Colonic mucosa (tissue), 4 donors: ENCODE measurements at regions not wholly inside any gene's neighbourhood (a gene's known extent, or its start where the extent isn't known, plus 50 kb on each side); places are given as distances from the start of the nearest gene placed in this dataset.

Experiments
- DNase-seq: peaks from one replicate; pipeline ENCODE4 v3.0.0-alpha.2; 2020
- H3K27ac ChIP-seq: fragments of 200-600 bp; one replicate; pipeline ENCODE4 v1.8.0; 2021
- H3K27me3 ChIP-seq: fragments of 200-600 bp; one replicate; pipeline ENCODE4 v1.8.0; 2021
- H3K36me3 ChIP-seq: fragments of 200-600 bp; one replicate; pipeline ENCODE4 v1.8.0; 2021
- H3K4me1 ChIP-seq: fragments of 200-600 bp; one replicate; pipeline ENCODE4 v1.8.0; 2021; ENCODE audit warnings: mild to moderate bottlenecking
- H3K4me3 ChIP-seq: fragments of 200-600 bp; one replicate; pipeline ENCODE4 v1.8.0; 2021
- H3K9ac ChIP-seq, 2 donors: one replicate each; pipeline ENCODE4 v1.7.0; 2013; ENCODE audit warnings: control low read depth in 2 of 2, low read depth in 2 of 2, low read length in 2 of 2
- H3K9me3 ChIP-seq: fragments of 200-600 bp; one replicate; pipeline ENCODE4 v1.8.0; 2021
- intact Hi-C: fragments of 100-400 bp; cut with DNase I; formaldehyde crosslinking; loops from one replicate; pipeline ENCODE4 v1.14.1; 2022
- TF ChIP-seq, protein P1 (sequence below): fragments of 200-600 bp; IDR thresholded peaks from one replicate; pipeline ENCODE4 v1.8.0; 2022; ENCODE audit warnings: antibody characterized with exemption, mild to moderate bottlenecking
- donor health status: healthy.
- donor health status: DM: no; HTN: no; CAD: no.
- donor health status: DM: no; HTN: no; CAD: no.

DNA sequence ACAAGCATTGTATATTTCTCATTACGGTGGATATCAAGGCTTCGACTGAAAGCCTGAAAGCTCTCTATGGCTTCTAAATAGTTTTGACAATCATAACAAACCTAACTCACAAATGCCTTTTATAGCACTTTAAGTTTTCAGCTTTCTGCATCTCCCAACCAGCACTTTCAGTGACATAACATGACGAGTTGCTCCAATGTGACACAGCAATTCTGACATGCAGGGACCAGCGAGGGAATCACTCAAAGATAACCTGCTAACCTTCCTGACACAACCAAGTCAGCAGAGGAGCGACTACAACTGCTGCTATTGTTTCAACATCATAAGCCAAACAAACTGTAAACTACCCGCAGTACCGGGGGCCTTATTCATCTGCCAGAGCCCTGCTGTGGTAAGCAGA, 95.7 kb upstream of the CDH20 start:
- no peaks in the 10 kb centered on the region for H3K4me1 ChIP-seq
- H3K4me3 ChIP-seq, result no peak overlapping the region
- no peaks in the 10 kb centered on the region for H3K36me3 ChIP-seq
- no peaks in the 10 kb centered on the region for H3K27me3 ChIP-seq
- intact Hi-C loops, result no loop called here
- H3K9me3 ChIP-seq, result no peaks in the 10 kb centered on the region
- no peak overlapping the region for H3K9ac ChIP-seq
- no peak overlapping the region for H3K27ac ChIP-seq
- TF ChIP-seq, protein P1, sequence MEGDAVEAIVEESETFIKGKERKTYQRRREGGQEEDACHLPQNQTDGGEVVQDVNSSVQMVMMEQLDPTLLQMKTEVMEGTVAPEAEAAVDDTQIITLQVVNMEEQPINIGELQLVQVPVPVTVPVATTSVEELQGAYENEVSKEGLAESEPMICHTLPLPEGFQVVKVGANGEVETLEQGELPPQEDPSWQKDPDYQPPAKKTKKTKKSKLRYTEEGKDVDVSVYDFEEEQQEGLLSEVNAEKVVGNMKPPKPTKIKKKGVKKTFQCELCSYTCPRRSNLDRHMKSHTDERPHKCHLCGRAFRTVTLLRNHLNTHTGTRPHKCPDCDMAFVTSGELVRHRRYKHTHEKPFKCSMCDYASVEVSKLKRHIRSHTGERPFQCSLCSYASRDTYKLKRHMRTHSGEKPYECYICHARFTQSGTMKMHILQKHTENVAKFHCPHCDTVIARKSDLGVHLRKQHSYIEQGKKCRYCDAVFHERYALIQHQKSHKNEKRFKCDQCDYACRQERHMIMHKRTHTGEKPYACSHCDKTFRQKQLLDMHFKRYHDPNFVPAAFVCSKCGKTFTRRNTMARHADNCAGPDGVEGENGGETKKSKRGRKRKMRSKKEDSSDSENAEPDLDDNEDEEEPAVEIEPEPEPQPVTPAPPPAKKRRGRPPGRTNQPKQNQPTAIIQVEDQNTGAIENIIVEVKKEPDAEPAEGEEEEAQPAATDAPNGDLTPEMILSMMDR, result no peak
- no peak for DNase-seq

DNA sequence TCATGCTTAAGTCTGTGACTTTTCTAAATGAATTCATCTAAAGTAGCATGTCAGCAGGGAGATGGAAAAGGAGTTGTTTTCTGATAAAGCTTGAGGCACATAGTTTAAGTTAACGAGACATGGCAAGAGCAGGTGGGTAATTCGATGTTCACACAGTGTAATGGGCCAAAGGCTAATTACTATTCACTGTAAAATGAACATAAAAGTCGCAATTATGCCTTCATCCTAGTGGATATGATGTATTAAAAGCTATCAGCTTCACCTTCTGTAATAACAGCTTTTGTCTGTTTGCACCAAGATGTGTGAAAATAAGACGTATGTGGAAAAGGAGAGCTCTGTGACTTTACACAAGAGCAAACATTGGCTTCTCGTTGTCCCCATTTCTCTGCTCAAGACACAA, 94.2 kb upstream of the CDH20 start:
- H3K4me3 ChIP-seq, result no peak overlapping the region
- H3K9me3 ChIP-seq, result no peaks in the 10 kb centered on the region
- H3K4me1 ChIP-seq, result no peaks in the 10 kb centered on the region
- no peaks in the 10 kb centered on the region for H3K27me3 ChIP-seq
- H3K36me3 ChIP-seq, result no peaks in the 10 kb centered on the region
- intact Hi-C loops, result no loop called here
- TF ChIP-seq, protein P1, result no peak
- no peak for DNase-seq
- H3K9ac ChIP-seq, result no peak overlapping the region
- no peak overlapping the region for H3K27ac ChIP-seq

DNA sequence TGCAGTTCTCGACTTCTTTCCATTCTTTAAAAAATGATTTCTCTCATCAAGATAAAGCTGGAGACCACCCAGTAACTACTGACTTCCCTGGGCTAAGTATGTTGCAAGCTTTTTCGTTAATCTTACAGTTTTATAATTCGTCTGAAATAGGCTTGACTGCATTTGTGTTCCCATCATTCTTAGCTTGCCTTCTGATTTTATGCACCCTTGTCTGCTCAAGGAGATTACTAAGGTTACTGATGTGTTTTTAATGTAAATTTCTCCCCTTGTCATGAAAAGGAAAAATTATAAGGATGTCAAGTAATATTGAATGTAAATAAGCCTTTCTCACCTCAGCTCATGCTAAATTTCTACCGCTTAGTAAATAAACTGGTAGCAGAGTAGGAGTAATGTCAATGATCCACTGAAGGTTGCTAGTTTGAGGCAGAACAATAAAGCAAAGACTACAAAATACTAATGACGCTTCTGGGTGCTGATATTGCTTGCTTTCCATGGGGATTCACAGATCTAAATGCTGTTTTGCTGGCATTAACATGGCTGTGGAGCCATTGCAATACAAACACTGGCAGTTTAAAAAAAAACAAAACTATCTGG, 91.9 kb upstream of the CDH20 start:
- H3K27ac ChIP-seq, result no peak overlapping the region
- H3K4me1 ChIP-seq, result no peaks in the 10 kb centered on the region
- no peak for DNase-seq
- intact Hi-C loops, result no loop called here
- no peaks in the 10 kb centered on the region for H3K27me3 ChIP-seq
- H3K4me3 ChIP-seq, result no peak overlapping the region
- no peak overlapping the region for H3K9ac ChIP-seq
- no peaks in the 10 kb centered on the region for H3K9me3 ChIP-seq
- TF ChIP-seq, protein P1, result no peak
- no peaks in the 10 kb centered on the region for H3K36me3 ChIP-seq

GRCh38 chr18:61244632-61245031, 88.6 kb upstream of the CDH20 start:
- Histone ChIP-seq H3K9me3 (no peaks in the 10 kb centered on the region), H3K9ac (no peak overlapping the region), H3K27me3 (no peaks in the 10 kb centered on the region), H3K36me3 (no peaks in the 10 kb centered on the region), H3K4me1 (no peaks in the 10 kb centered on the region), H3K4me3 (no peak overlapping the region), H3K27ac (no peak overlapping the region)
- intact Hi-C loops, result no loop called here
- TF ChIP-seq, protein P1, result no peak
- DNase-seq, result no peak

GRCh38 chr18:61245276-61245675, 88.0 kb upstream of the CDH20 start:
- TF ChIP-seq, protein P1, result no peak
- H3K27me3 ChIP-seq, result no peaks in the 10 kb centered on the region
- H3K9ac ChIP-seq, result no peak overlapping the region
- no peak overlapping the region for H3K27ac ChIP-seq
- H3K4me3 ChIP-seq, result no peak overlapping the region
- no peaks in the 10 kb centered on the region for H3K36me3 ChIP-seq
- intact Hi-C loops, result no loop called here
- H3K4me1 ChIP-seq, result no peaks in the 10 kb centered on the region
- no peak for DNase-seq
- H3K9me3 ChIP-seq, result no peaks in the 10 kb centered on the region
